ENCODE measurements at regions not wholly inside any gene's neighbourhood (a gene's known extent, or its start where the extent isn't known, plus 50 kb on each side); places are given as distances from the start of the nearest gene placed in this dataset.

- TF ChIP-seq, protein P1, sequence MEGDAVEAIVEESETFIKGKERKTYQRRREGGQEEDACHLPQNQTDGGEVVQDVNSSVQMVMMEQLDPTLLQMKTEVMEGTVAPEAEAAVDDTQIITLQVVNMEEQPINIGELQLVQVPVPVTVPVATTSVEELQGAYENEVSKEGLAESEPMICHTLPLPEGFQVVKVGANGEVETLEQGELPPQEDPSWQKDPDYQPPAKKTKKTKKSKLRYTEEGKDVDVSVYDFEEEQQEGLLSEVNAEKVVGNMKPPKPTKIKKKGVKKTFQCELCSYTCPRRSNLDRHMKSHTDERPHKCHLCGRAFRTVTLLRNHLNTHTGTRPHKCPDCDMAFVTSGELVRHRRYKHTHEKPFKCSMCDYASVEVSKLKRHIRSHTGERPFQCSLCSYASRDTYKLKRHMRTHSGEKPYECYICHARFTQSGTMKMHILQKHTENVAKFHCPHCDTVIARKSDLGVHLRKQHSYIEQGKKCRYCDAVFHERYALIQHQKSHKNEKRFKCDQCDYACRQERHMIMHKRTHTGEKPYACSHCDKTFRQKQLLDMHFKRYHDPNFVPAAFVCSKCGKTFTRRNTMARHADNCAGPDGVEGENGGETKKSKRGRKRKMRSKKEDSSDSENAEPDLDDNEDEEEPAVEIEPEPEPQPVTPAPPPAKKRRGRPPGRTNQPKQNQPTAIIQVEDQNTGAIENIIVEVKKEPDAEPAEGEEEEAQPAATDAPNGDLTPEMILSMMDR (conservative IDR thresholded peaks at IDR 0.05): no peak
- no peak for TF ChIP-seq ZFX (IDR thresholded peaks at IDR 0.05)
Measured at GRCh38 chr7:136803028-136803427, 65.4 kb upstream of the CHRM2 start.

Data from C4-2B (cell line).